ENCODE measurements at regions not wholly inside any gene's neighbourhood (a gene's known extent, or its start where the extent isn't known, plus 50 kb on each side); places are given as distances from the start of the nearest gene placed in this dataset.

DNA sequence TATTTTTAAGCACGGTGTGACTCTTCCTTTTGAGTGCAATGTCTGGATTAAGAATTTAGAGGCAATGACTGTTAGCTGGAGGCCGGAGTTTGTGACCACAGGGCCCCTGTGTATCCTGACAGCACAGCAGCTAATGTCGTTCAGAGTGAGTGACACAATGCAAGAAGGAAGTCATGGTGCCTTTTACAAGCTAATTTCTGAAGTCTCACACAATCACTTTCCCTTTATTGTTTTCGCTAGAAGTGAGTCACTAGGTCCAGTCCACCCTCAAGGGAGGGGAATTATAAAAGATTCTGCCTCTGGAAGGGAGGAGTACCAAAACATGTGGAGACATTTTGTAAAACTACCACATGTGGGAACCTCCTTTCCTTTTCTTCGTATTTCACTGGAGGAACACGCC lies 185.5 kb upstream of the FGF10 start:
- TF ChIP-seq CTCF (IDR thresholded peaks at IDR 0.05; ENCODE audit: control insufficient read depth, extremely low read depth, insufficient read depth), result no peak
- H3K4me3 ChIP-seq (ENCODE audit: low read depth, low read length), result no peak overlapping the region
- DNase-seq (ENCODE audit: low read depth), result no peak

DNA sequence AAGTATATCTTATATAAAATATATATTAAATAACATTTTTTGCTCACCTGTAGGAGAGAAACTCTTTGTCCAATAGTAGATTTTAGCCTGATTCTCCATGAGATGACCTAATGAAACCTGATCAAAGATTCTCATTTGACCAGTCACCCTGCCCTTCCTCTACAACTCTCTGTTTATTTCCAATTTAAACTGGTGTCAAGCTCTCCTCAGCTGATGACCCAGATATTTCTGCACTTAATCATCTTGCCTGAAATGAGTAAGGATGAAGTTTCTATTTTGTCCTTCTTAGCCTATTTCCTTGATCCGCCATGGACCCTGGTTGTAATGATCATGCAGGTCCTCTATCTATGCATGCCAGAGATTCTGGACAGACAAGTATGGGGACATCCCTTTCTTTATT lies 179.3 kb upstream of the FGF10 start:
- no peak overlapping the region for H3K4me3 ChIP-seq (ENCODE audit: low read depth, low read length)
- TF ChIP-seq CTCF (IDR thresholded peaks at IDR 0.05; ENCODE audit: control insufficient read depth, extremely low read depth, insufficient read depth), result no peak
- DNase-seq (ENCODE audit: low read depth), result no peak

DNA sequence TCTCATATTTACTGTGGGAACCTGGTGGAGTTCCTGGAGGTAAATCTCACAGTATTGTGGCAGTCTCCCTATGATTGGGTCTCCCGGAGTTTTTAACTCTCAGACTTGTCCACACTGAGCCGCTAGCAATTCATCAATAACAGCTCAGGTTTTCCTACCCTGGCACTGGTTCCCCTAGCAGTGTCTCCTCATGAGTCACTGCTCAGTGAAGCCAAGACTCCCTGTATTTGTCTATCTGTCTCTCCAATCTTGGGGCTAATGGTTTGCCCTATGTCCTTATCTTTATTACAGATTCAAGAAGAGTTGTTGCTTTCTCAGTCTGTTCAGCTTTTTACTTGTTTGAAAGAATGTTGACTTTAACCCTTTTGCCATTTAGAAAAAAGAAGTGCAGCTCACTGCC lies 176.7 kb upstream of the FGF10 start:
- DNase-seq (ENCODE audit: low read depth), result no peak
- no peak for TF ChIP-seq CTCF (IDR thresholded peaks at IDR 0.05; ENCODE audit: control insufficient read depth, extremely low read depth, insufficient read depth)
- H3K4me3 ChIP-seq (ENCODE audit: low read depth, low read length), result no peak overlapping the region

DNA sequence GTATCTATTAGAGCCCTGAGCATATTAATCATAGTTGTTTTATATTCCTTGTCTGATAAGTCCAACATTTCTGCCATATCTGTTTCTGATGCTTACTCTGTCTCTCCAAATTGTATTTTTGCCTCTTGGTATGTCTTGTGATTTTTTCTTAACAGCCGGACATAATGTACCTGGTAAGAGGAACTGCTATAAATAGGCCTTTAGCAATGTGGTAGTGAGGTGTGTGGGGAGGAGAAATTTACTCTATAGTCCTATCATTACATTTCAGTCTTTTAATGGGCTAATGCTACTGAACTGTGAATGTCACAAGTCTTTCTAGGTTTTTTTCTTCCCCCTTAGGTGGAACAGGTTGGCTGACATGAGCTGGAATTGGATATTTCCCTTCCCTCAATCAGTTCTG lies 176.1 kb upstream of the FGF10 start:
- H3K4me3 ChIP-seq (ENCODE audit: low read depth, low read length), result no peak overlapping the region
- no peak for DNase-seq (ENCODE audit: low read depth)
- no peak for TF ChIP-seq CTCF (IDR thresholded peaks at IDR 0.05; ENCODE audit: control insufficient read depth, extremely low read depth, insufficient read depth)

GRCh38 chr5:44546286-44546685 lies 157.1 kb upstream of the FGF10 start:
- no peak for DNase-seq (ENCODE audit: low read depth)
- no peak overlapping the region for H3K4me3 ChIP-seq (ENCODE audit: low read depth, low read length)
- TF ChIP-seq CTCF (IDR thresholded peaks at IDR 0.05; ENCODE audit: control insufficient read depth, extremely low read depth, insufficient read depth), result no peak

- no peak for TF ChIP-seq CTCF (IDR thresholded peaks at IDR 0.05; ENCODE audit: control insufficient read depth, extremely low read depth, insufficient read depth)
- no peak overlapping the region for H3K4me3 ChIP-seq (ENCODE audit: low read depth, low read length)
- DNase-seq (ENCODE audit: low read depth), result no peak
Observed at GRCh38 chr5:44543511-44543910, 154.3 kb upstream of the FGF10 start.

DNA sequence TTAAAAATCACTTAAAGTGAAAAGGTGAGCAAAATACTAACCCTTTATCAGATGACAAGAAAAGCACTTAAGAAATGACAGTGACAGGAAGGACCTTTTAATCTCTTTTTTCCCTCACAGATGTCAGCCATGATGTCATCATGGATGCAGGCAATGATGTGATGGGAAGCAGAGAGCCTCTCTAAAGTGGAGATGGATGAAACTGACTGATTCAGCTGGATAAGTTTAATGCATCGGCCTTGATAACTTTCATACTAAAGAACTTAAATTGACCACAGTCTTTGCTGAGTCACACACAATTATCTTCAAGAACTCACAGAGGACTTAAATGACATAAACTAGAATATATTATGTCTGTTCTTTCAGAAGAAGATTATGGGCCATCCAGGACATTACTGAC lies 153.2 kb upstream of the FGF10 start:
- DNase-seq (ENCODE audit: low read depth), result no peak
- TF ChIP-seq CTCF (IDR thresholded peaks at IDR 0.05; ENCODE audit: control insufficient read depth, extremely low read depth, insufficient read depth), result no peak
- no peak overlapping the region for H3K4me3 ChIP-seq (ENCODE audit: low read depth, low read length)

All from LNCaP clone FGC (cell line).